Adrenal gland (tissue), 9 donors: ENCODE measurements at regions not wholly inside any gene's neighbourhood (a gene's known extent, or its start where the extent isn't known, plus 50 kb on each side); places are given as distances from the start of the nearest gene placed in this dataset.
"Not testable (repeated sequence)": the region's sequence is repeated elsewhere in the genome, so short reads cannot be mapped to it uniquely, and the experiment has no call there.

Experiments used
- DNase-seq, 7 donors: peaks; one replicate each; pipeline ENCODE4 v3.0.0-alpha.2; 2019 to 2020
- H3K27ac ChIP-seq, 5 donors: fragments of 200-600 bp; sonication (generic) in 4 of 5; 1 replicate in 3 of 5; 2 replicates in 2 of 5; pipeline versions ENCODE4 v1.5.1 to v1.8.0; 2016 to 2020; ENCODE audit warnings: mild to moderate bottlenecking in 1 of 5
- H3K27me3 ChIP-seq: fragments of 200-600 bp; 2 replicates; pipeline ENCODE4 v1.8.0; 2021
- H3K36me3 ChIP-seq, 2 donors: fragments of 200-600 bp; replicated peaks in 1 of 2; 1 replicate in 1 of 2; 2 replicates in 1 of 2; pipeline versions ENCODE4 v1.5.1 to v1.8.0; 2018 to 2022
- H3K4me1 ChIP-seq, 2 donors: fragments of 200-600 bp; replicated peaks in 1 of 2; 1 replicate in 1 of 2; 2 replicates in 1 of 2; pipeline versions ENCODE4 v1.5.1 to v1.8.0; 2018 to 2021
- H3K4me3 ChIP-seq, 4 donors: fragments of 200-600 bp; sonication (generic) in 3 of 4; one replicate each; pipeline ENCODE4 v1.5.1; 2016 to 2018
- H3K9me3 ChIP-seq, 3 donors: fragments of 200-600 bp; sonication (generic) in 1 of 3; replicated peaks in 1 of 3; 1 replicate in 2 of 3; 2 replicates in 1 of 3; pipeline versions ENCODE4 v1.5.1 to v1.8.0; 2016 to 2021
- CTCF ChIP-seq, 6 experiments: fragments of 450-650 bp in 4 of 6; fragments of 200-600 bp in 2 of 6; sonication (generic) in 1 of 6; IDR thresholded peaks; 1 replicate in 5 of 6; 2 replicates in 1 of 6; pipeline versions ENCODE4 v1.5.1 to v1.8.0; 2016 to 2021; ENCODE audit warnings: antibody characterized with exemption in 6 of 6, mild to moderate bottlenecking in 2 of 6, moderate library complexity in 1 of 6
- POLR2A ChIP-seq, 2 donors: fragments of 450-650 bp; IDR thresholded peaks; one replicate each; pipeline ENCODE4 v1.6.1; 2017; ENCODE audit warnings: antibody characterized with exemption in 2 of 2, mild to moderate bottlenecking in 2 of 2, moderate library complexity in 1 of 2
- WGBS, 4 donors: extraction: QIAGEN DNeasy Blood & Tissue Kit in 2 of 4; methylation state at CpG; one replicate each; pipeline versions ENCODE4 v1.1.5 to v1.1.7; 2013 to 2017; 5-methylcytosine and 5-hydroxymethylcytosine counted together
- intact Hi-C, 2 donors: fragments of 100-400 bp; cut with DNase I; formaldehyde crosslinking; loops; one replicate each; pipeline versions ENCODE4 v1.14.1 to v1.15.0; 2022 to 2023
- donor health status: healthy with polysubstance abuse.
- donor health status: Bipolar disorder and iron deficiency.
- donor health status: DM: yes; HTN: yes; CAD: no.
- donor health status: DM: no; HTN: no; CAD: no.
- donor health status: DM: no; HTN: no; CAD: no.

- intact Hi-C loops, result no loop called here
- WGBS, 4 donors, result 93 to 98% (median 95%) methylated on average over 4 of the region's 4 CpGs
- H3K27ac ChIP-seq, result no peak overlapping the region
- H3K4me1 ChIP-seq, result peaks cover under 1 to 3% of the 10 kb centered on the region in 2 donors
- no peaks in the 10 kb centered on the region for H3K9me3 ChIP-seq
- H3K27me3 ChIP-seq, result no peaks in the 10 kb centered on the region
- no peak overlapping the region for H3K4me3 ChIP-seq
- TF ChIP-seq POLR2A (IDR thresholded peaks at IDR 0.05) (no peak), CTCF (IDR thresholded peaks at IDR 0.05) (no peak)
- H3K36me3 ChIP-seq, result no peaks in the 10 kb centered on the region
- DNase-seq, result no peak
Observed at GRCh38 chr9:110093871-110094270, 114.1 kb downstream of the C9orf152 start.

- Histone ChIP-seq H3K36me3 (no peaks in the 10 kb centered on the region), H3K4me3 (no peak overlapping the region), H3K9me3 (no peaks in the 10 kb centered on the region), H3K27me3 (no peaks in the 10 kb centered on the region), H3K4me1 (peaks cover 5 to 9% of the 10 kb centered on the region in 2 donors), H3K27ac (peak overlapping the region in 1 of 5 donors; percentile 32)
- DNase-seq, result no peak
- intact Hi-C loops, result no loop called here
- TF ChIP-seq POLR2A (IDR thresholded peaks at IDR 0.05) (no peak), CTCF (IDR thresholded peaks at IDR 0.05) (no peak)
- 70 to 100% (median 78%) methylated on average over 2 of the region's 2 CpGs for WGBS, 4 donors
Observed at GRCh38 chr9:110095161-110095595, 112.8 kb downstream of the C9orf152 start.

- H3K4me3 ChIP-seq, result no peak overlapping the region
- H3K36me3 ChIP-seq, result no peaks in the 10 kb centered on the region
- DNase-seq, result peak in 1 of 7 donors; percentile 39
- no peak for TF ChIP-seq CTCF (IDR thresholded peaks at IDR 0.05)
- no peak for TF ChIP-seq POLR2A (IDR thresholded peaks at IDR 0.05)
- WGBS, 4 donors, result 66 to 95% (median 83%) methylated on average over 2 of the region's 2 CpGs
- H3K9me3 ChIP-seq, result no peaks in the 10 kb centered on the region
- peak overlapping the region in 1 of 5 donors; percentile 32 for H3K27ac ChIP-seq
- intact Hi-C loops, result no loop called here
- H3K27me3 ChIP-seq, result no peaks in the 10 kb centered on the region
- peaks cover 5 to 9% of the 10 kb centered on the region in 2 donors for H3K4me1 ChIP-seq
Observed at GRCh38 chr9:110095776-110096175, 112.2 kb downstream of the C9orf152 start.

- DNase-seq, H3K27me3 ChIP-seq, H3K4me3 ChIP-seq, intact Hi-C loops, H3K27ac ChIP-seq, H3K9me3 ChIP-seq, H3K36me3 ChIP-seq, H3K4me1 ChIP-seq: not testable (repeated sequence)
- WGBS, 4 donors, result 80 to 92% (median 86%) methylated on average over 3 of the region's 3 CpGs
Observed at GRCh38 chr9:110096674-110097073, 111.3 kb downstream of the C9orf152 start.
